ENCODE measurements at regions not wholly inside any gene's neighbourhood (a gene's known extent, or its start where the extent isn't known, plus 50 kb on each side); places are given as distances from the start of the nearest gene placed in this dataset.

DNA sequence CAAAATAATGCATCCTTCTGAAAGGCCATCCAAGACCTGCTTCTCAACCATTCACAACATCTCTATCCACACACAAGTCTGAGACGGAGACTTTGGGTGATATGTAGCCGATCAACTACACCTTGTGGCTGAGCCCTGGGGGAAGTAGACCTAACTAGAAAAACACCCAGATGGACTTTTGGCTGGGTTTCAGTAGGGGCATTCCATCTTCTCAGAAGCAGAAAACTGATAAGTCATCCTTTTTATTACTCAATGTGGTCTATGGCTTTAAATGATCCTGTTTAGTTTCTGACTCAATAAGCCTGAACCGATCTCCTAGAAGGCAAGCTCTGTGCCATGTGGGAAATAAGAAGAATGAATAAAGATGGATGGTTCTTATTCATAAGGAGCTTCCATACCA is 82.5 kb upstream of the AFF2 start:
- BruUV-seq (replicated peaks) = no TSS peak
- H3K27ac ChIP-seq (ENCODE audit: insufficient read depth, low read depth, low read length) = no peak overlapping the region
- CTCF ChIA-PET = no interaction called here

More for the DNA sequence above, 82.5 kb upstream of the AFF2 start:
- no peak overlapping the region for H3K4me3 ChIP-seq (replicated peaks in 1 of 3; ENCODE audit: insufficient read depth in 1 of 3, low read depth in 1 of 3, low read length in 3 of 3)
- TF ChIP-seq JUN (IDR thresholded peaks at IDR 0.05; ENCODE audit: borderline replicate concordance, insufficient read depth, insufficient read length, low read depth) = no peak
- TF ChIP-seq FOS (IDR thresholded peaks at IDR 0.05; ENCODE audit: borderline replicate concordance, insufficient read depth, low read length) = no peak
- no peak for TF ChIP-seq MYC (IDR thresholded peaks at IDR 0.05; ENCODE audit: low read depth, low read length)
- no peak for TF ChIP-seq EZH2 (IDR thresholded peaks at IDR 0.05; ENCODE audit: borderline replicate concordance, low read depth, low read length, severe bottlenecking)
- TF ChIP-seq GATA2 (IDR thresholded peaks at IDR 0.05; ENCODE audit: insufficient read depth, insufficient read length, low read depth, low read length) = no peak
- TF ChIP-seq, protein P1, sequence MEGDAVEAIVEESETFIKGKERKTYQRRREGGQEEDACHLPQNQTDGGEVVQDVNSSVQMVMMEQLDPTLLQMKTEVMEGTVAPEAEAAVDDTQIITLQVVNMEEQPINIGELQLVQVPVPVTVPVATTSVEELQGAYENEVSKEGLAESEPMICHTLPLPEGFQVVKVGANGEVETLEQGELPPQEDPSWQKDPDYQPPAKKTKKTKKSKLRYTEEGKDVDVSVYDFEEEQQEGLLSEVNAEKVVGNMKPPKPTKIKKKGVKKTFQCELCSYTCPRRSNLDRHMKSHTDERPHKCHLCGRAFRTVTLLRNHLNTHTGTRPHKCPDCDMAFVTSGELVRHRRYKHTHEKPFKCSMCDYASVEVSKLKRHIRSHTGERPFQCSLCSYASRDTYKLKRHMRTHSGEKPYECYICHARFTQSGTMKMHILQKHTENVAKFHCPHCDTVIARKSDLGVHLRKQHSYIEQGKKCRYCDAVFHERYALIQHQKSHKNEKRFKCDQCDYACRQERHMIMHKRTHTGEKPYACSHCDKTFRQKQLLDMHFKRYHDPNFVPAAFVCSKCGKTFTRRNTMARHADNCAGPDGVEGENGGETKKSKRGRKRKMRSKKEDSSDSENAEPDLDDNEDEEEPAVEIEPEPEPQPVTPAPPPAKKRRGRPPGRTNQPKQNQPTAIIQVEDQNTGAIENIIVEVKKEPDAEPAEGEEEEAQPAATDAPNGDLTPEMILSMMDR (IDR thresholded peaks at IDR 0.05; ENCODE audit: extremely low read depth in 1 of 2, insufficient read depth in 1 of 2, low read depth in 1 of 2, low read length in 2 of 2) = no peak
- no peak for TF ChIP-seq POLR2A (IDR thresholded peaks at IDR 0.05; ENCODE audit: low read depth, low read length)
- no peak for TF ChIP-seq POLR2AphosphoS5 (IDR thresholded peaks at IDR 0.05; ENCODE audit: insufficient read depth, low read depth, low read length)
- TF ChIP-seq, protein P2, sequence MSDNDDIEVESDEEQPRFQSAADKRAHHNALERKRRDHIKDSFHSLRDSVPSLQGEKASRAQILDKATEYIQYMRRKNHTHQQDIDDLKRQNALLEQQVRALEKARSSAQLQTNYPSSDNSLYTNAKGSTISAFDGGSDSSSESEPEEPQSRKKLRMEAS (IDR thresholded peaks at IDR 0.05; ENCODE audit: insufficient read depth, insufficient read length) = no peak
- H3K9ac ChIP-seq (replicated peaks; ENCODE audit: extremely low read depth, insufficient read depth, low read length) = no peak overlapping the region
- no peaks in the 10 kb centered on the region for H4K20me1 ChIP-seq (replicated peaks; ENCODE audit: control insufficient read depth, extremely low read depth, insufficient read depth, low read length)
- dilution Hi-C loops (cut with MboI; ENCODE audit: extremely low pct_ligation_motif_present, low sequenced_read_pairs) (no loop called here), intact Hi-C loops (cut with micrococcal nuclease) (no loop called here)
- H3K36me3 ChIP-seq (ENCODE audit: control insufficient read depth in 2 of 2, extremely low read depth in 1 of 2, insufficient read depth in 2 of 2, low read length in 2 of 2) = no peaks in the 10 kb centered on the region
- no peaks in the 10 kb centered on the region for H3K4me1 ChIP-seq (ENCODE audit: control insufficient read depth, extremely low read depth, insufficient read depth, low read length)
- H3K27me3 ChIP-seq (ENCODE audit: control insufficient read depth in 2 of 2, insufficient read depth in 2 of 2, low read length in 2 of 2) = no peaks in the 10 kb centered on the region
- no peak overlapping the region for H2AFZ ChIP-seq (ENCODE audit: low read depth, low read length)
- no peaks in the 10 kb centered on the region for H3K9me3 ChIP-seq (replicated peaks; ENCODE audit: control insufficient read depth, insufficient read depth, low read length)
- DNase-seq (ENCODE audit: low read depth, low spot score) (no peak), FAIRE-seq (no peak)
- H3K79me2 ChIP-seq (ENCODE audit: control insufficient read depth, insufficient read depth, low read length) = no peaks in the 10 kb centered on the region
- no peaks in the 10 kb centered on the region for H3K9me1 ChIP-seq (replicated peaks; ENCODE audit: control insufficient read depth, extremely low read depth, insufficient read depth, low read length)
- H3K4me2 ChIP-seq (ENCODE audit: insufficient read depth, low read length) = no peak overlapping the region
- POLR2A ChIA-PET = no interaction called here

Data from endothelial cell of umbilical vein (primary cell).